ENCODE measurements at regions not wholly inside any gene's neighbourhood (a gene's known extent, or its start where the extent isn't known, plus 50 kb on each side); places are given as distances from the start of the nearest gene placed in this dataset.
"Not testable (repeated sequence)": the region's sequence is repeated elsewhere in the genome, so short reads cannot be mapped to it uniquely, and the experiment has no call there.

GRCh38 chr21:17250778-17251241 is 262.0 kb upstream of the CXADR start:
- no peak for DNase-seq

GRCh38 chr21:17257784-17258183 is 255.1 kb upstream of the CXADR start:
- DNase-seq: no peak

DNA sequence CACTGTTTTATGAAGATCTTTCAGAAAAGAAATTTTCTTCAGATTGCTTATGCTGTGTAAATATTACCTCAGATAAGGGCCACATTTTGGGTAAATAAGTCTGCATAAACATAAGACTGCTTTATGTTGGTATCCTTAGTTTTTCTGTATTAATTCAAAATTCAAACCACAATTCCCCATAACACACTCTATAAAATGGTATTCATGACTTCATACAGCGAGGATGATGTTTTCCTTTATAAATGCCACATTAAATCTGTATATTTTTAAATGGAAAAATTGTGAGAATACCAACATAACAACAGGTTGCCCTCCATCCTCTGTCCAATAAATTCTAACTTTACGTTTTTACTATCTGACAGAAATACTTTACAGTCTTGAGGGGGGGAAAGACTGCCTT is 248.7 kb upstream of the CXADR start:
- DNase-seq: no peak

GRCh38 chr21:17269760-17270159 is 243.1 kb upstream of the CXADR start:
- DNase-seq: no peak

DNA sequence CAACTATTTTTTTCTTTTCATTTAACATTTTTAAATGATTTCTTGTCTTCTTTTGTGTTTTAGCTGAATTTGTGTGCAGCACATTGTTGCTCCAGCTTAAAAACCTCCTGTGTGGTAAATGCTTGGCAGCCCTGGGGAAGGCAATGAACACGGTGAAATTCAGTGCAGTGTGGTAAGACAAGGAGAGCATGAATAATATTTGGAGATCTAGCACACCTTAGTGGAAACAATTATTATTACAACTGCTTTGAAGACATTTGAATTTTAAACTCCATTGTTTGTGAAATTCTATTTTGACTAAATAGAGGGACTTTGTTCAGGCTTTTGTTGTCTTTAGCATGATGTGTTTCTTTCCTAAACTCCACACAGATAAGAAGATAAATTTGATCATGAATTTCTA is 242.6 kb upstream of the CXADR start:
- DNase-seq: no peak

GRCh38 chr21:17279663-17280062 is 233.2 kb upstream of the CXADR start:
- no peak for DNase-seq

DNA sequence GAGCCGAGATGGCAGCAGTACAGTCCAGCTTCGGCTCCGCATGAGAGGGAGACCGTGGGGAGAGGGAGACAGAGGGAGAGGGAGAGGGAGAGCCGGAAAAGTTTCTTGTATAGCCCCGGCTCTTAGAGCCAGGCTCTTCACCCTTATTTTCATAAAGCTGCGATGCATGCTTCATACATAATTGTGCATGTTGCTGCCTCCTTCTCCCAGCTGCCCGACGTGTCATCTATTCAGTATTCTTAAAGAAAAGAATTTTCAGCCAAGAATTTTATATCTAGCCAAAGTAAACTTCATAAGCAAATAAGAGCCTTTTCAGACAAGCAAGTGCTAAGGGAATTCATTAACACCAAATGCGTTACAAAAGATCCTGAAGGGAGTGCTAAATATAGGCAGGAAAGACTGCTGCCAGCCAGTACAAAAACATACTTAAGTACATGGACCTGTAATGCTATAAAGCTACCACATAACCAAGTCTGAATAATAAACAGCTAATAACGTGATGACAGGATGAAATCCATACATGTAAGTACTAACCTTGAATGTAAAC is 219.8 kb upstream of the CXADR start:
- not testable (repeated sequence) for DNase-seq

DNA sequence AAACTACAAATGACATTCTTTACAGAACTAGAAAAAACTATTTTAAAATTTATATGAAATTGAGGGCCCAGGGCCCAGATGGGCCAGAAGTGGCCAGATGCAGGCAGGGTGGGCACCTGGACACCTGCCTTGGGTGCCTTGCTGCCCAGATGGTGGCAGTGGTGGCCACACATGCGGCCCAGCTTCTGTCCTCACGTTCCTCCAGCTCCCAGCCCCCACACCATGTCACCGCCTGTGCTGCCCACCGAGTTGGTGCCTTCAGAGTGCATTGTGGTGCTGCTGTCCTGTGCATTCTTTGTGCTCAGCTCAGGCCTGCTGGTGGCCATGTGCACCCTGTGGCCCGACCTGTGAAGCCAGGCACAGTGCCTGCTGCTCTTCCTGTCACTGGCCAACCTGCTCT is 216.8 kb upstream of the CXADR start:
- DNase-seq: no peak

DNA sequence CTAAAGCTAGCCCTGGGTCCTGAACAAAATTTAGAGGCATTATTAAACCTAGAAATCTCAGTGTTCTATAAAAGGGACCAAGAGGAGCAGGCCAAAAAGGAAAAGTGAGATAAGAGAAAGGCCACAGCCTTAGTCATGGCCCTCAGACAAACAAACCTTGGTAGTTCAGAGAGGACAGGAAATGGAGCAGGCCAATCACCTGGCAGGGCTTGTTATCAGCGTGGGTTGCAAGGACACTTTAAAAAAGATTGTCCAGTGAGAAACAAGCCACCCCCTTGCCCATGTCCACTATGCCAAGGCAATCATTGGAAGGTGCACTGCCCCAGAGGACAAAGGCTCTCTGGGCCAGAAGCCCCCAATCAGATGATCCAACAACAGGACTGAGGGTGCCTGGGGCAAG is 213.3 kb upstream of the CXADR start:
- DNase-seq: not testable (repeated sequence)

DNA sequence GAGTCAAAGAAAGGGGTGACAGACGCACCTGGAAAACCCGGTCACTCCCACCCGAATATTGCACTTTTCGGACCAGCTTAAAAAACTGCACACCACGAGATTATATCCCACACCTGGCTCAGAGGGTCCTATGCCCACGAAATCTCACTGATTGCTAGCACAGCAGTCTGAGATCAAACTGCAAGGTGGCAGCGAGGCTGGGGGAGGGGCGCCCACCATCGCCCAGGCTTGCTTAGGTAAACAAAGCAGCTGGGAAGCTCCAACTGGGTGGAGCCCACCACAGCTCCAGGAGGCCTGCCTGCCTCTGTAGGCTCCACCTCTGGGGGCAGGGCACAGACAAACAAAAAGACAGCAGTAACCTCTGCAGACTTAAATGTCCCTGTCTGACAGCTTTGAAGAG is 185.1 kb upstream of the CXADR start:
- not testable (repeated sequence) for DNase-seq

DNA sequence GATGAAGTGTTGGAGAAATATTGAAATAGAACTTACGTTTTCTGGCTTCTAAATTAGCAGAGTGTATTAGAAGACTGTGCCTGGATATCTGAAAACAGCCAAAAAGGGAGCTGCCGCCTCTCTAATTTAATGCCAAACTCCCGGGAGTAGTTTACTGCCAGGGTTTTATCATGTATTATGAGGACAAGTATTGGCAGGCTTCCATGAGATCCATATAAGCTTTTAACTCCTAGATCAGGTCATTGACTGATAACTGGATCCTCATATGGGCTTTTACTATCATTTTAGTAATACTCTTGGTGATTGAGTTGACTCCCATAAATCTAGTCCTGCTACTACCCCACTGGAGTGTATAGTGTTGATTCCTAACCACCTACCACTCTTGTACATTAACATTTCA is 178.4 kb upstream of the CXADR start:
- no peak for DNase-seq

DNA sequence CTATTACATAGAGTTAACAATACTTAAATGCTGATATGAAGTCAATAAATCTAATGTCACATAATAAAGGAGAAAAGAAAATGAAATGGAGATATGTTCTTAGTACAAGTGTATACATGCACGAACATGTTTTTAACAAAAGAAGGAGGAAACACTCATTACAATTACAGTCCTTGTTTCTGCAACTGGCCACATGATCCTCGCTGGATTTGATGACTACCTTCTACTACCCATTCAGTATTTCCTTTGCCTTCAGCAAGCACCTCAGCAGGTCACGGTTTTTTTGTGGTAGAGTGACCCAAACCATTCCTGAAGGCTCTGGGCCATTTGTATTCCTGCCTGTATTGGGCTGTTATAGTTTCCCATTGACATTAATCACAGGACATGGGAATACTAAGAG is 172.8 kb upstream of the CXADR start:
- no peak for DNase-seq

- no peak for DNase-seq
Observed at GRCh38 chr21:17343055-17343454, 169.8 kb upstream of the CXADR start.

- DNase-seq: no peak
Observed at GRCh38 chr21:17348357-17348756, 164.5 kb upstream of the CXADR start.

DNA sequence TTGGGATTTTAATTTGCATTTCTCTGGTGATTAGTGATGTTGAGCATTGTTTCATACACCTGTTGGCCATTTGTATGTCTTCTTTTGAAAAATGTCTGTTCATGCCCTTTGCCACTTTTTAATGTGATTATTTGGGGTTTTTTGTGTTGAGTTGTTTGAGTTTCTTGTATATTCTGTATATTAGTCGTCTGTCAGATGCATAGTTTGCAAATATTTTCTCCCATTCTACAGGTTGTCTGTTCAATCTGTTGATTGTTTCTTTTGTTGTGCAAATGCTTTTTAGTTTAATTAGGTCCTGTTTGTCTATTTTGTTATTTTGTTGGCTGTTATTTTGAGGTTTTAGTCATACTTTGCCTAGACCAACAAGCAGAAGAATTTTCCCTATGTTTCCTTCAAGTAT is 164.0 kb upstream of the CXADR start:
- DNase-seq: no peak

GRCh38 chr21:17351766-17352165 is 161.1 kb upstream of the CXADR start:
- no peak for DNase-seq

- DNase-seq: no peak
Observed at GRCh38 chr21:17352996-17353655, 159.7 kb upstream of the CXADR start.

DNA sequence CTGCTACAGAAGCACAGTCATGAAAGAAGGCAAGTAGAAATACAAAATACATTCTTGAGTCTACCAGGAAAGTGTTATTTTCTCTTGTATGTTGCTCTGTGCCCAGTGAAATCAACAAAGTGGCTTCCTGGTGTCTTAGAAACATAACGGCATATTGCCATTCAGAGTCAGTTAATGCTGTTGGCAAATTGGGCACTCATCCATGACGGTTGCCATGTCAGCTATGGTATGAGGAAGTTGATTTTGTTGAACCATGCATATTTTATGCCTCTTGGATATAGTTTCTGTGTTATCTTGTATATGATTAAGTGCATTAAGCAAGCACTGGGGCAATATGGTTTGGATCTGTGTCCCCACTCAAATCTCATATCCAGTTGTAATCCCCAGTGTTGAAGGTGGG is 153.1 kb upstream of the CXADR start:
- no peak for DNase-seq

- DNase-seq: no peak
Observed at GRCh38 chr21:17368748-17369363, 144.0 kb upstream of the CXADR start.

DNA sequence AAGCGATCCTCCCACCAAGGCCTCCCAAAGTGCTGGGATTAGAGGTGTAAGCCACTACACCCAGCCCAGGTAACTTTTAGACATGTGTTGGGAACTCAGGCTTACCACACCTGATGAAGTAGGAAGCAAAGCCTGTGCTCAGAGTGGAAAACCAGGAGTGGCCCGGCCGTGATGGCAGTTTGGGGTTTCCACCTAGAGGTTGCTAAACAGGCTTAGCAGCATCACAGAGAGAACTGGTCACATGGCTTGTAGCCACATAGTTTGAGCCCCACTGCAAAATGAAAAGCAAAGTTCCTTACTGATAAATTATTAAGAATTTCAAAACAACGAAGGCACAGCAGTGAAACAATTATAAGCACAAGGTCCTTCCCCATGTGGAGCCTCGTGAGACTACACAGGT is 142.6 kb upstream of the CXADR start:
- no peak for DNase-seq

GRCh38 chr21:17370916-17371315 is 141.9 kb upstream of the CXADR start:
- DNase-seq: no peak

DNA sequence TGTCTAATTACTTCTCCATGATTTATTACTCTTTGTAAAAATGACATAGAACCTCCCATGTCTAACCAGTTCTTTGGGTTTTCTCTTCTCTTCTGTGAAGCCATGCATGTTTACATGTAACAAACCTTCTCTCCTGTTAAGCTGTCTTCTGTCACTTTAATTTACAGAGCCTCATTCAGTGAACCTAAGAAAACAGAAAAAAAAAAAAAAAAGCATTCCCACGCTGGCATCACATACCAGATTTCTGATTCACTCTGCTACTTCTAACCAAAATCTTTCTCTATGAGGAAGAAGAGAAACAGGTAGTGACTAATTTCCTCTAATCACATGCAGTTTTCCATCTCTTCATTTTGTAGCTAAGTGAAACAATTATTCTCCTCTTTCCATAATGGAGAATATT is 141.4 kb upstream of the CXADR start:
- DNase-seq: no peak

DNA sequence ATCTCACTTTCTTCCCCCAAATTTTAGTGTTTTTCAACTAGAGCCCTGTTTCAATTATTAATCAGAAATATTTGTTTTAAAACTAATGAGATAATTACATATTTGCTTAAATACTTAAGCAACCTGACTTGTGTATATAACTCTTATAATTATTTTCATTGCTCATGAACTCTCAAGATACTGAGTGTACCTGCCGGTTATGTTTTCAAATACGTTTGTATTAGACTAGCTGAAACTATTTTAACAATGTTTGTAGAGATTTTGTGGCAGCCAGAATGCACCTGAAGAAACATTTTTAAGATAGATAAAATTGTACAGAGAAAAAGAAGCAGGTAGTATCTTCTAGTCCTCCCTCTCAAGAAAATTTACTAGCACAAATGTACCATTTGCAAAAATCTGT is 140.6 kb upstream of the CXADR start:
- DNase-seq: no peak

DNA sequence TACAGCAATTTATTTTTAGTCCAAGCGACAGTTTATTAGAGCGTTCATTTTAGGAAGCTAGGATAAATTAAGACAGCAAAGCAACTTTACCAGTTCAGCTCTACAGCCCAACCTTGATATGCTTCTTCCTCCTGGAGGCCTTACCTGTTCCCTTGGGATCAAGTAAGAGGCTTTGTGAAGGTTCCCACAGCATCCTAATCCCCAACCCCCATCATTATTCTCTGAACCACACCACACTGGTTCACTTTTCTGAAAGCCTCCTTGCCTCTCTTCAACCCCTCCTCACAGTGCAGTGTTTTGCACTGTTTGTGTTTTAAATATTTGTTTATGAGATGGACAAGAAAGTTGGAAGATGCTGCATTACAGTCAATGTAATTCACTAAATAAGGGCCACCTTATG is 126.3 kb upstream of the CXADR start:
- DNase-seq: no peak
